HEK293 (cell line): ENCODE measurements at regions not wholly inside any gene's neighbourhood (a gene's known extent, or its start where the extent isn't known, plus 50 kb on each side); places are given as distances from the start of the nearest gene placed in this dataset.

Experiments used
- PBX3 ChIP-seq: sonication (generic); formaldehyde crosslinking; IDR thresholded peaks from 2 replicates; pipeline ENCODE4 v1.8.1; 2022; ENCODE audit warnings: mild to moderate bottlenecking, moderate library complexity, missing genetic modification reagents
- ZNF416 ChIP-seq: fragments of 450-650 bp; formaldehyde crosslinking; IDR thresholded peaks from 2 replicates; pipeline ENCODE4 v1.5.1; 2016; ENCODE audit warnings: missing biosample characterization, missing genetic modification characterization
- ZNF629 ChIP-seq: fragments of 450-650 bp; formaldehyde crosslinking; IDR thresholded peaks from 2 replicates; pipeline ENCODE4 v1.5.1; 2017; ENCODE audit warnings: missing biosample characterization, missing genetic modification characterization
- TF ChIP-seq, protein P1 (sequence below): fragments of 450-650 bp; formaldehyde crosslinking; IDR thresholded peaks from 2 replicates; pipeline ENCODE4 v1.5.1; 2016; ENCODE audit warnings: missing biosample characterization, missing genetic modification characterization

GRCh38 chr11:98512938-98513337 is 507.8 kb upstream of the CNTN5 start:
- TF ChIP-seq, protein P1, sequence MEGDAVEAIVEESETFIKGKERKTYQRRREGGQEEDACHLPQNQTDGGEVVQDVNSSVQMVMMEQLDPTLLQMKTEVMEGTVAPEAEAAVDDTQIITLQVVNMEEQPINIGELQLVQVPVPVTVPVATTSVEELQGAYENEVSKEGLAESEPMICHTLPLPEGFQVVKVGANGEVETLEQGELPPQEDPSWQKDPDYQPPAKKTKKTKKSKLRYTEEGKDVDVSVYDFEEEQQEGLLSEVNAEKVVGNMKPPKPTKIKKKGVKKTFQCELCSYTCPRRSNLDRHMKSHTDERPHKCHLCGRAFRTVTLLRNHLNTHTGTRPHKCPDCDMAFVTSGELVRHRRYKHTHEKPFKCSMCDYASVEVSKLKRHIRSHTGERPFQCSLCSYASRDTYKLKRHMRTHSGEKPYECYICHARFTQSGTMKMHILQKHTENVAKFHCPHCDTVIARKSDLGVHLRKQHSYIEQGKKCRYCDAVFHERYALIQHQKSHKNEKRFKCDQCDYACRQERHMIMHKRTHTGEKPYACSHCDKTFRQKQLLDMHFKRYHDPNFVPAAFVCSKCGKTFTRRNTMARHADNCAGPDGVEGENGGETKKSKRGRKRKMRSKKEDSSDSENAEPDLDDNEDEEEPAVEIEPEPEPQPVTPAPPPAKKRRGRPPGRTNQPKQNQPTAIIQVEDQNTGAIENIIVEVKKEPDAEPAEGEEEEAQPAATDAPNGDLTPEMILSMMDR (tag by site-specific recombination): no peak
- no peak for TF ChIP-seq PBX3 (CRISPR knock-in tag)
- TF ChIP-seq ZNF629: no peak
- TF ChIP-seq ZNF416 (tag by site-specific recombination): no peak
